PC-3 (cell line): ENCODE measurements at regions not wholly inside any gene's neighbourhood (a gene's known extent, or its start where the extent isn't known, plus 50 kb on each side); places are given as distances from the start of the nearest gene placed in this dataset.

Experiments used
- CTCF ChIP-seq: fragments of 300-600 bp; sonication (generic); conservative IDR thresholded peaks from 2 replicates; pipeline ENCODE4 v1.5.1; 2017; ENCODE audit warnings: antibody characterized with exemption, low read depth, mild to moderate bottlenecking, low read length
- EZH2 ChIP-seq: fragments of 300-600 bp; sonication (generic); IDR thresholded peaks from one replicate; pipeline ENCODE4 v1.6.1; 2017; ENCODE audit warnings: antibody characterized with exemption, mild to moderate bottlenecking, low read length; ENCODE audit not compliant: unreplicated experiment
- EZH2phosphoT487 ChIP-seq: fragments of 300-600 bp; sonication (generic); IDR thresholded peaks from 2 replicates; pipeline ENCODE4 v1.6.1; 2018; ENCODE audit warnings: mild to moderate bottlenecking, antibody characterized with exemption, low read length, borderline replicate concordance

GRCh38 chr6:63394656-63395308 lies 75.0 kb upstream of the LGSN start:
- no peak for TF ChIP-seq CTCF
- TF ChIP-seq EZH2: no peak
- no peak for TF ChIP-seq EZH2phosphoT487
